Endothelial cell of umbilical vein (primary cell): ENCODE measurements at regions not wholly inside any gene's neighbourhood (a gene's known extent, or its start where the extent isn't known, plus 50 kb on each side); places are given as distances from the start of the nearest gene placed in this dataset.

Source experiments
- CTCF ChIP-seq, 2 donors: IDR thresholded peaks; 1 replicate in 1 of 2; 2 replicates in 1 of 2; pipeline ENCODE4 v1.5.1; 2011; ENCODE audit warnings: low read length in 2 of 2, mild to moderate bottlenecking in 2 of 2, moderate library complexity in 2 of 2, control low read depth in 1 of 2, inconsistent platforms in 1 of 2, low read depth in 1 of 2; ENCODE audit not compliant: insufficient read depth in 1 of 2; ENCODE audit errors: extremely low read depth in 1 of 2
- POLR2A ChIP-seq: IDR thresholded peaks from 2 replicates; pipeline ENCODE4 v1.6.1; 2012; ENCODE audit warnings: low read depth, mild to moderate bottlenecking, control low read depth, low read length

- TF ChIP-seq CTCF (IDR thresholded peaks at IDR 0.05; ENCODE audit: extremely low read depth in 1 of 2, insufficient read depth in 1 of 2, low read depth in 1 of 2, low read length in 2 of 2) (no peak), POLR2A (no peak)
Measured at GRCh38 chr5:25453500-25453899, 808.7 kb upstream of the CDH10 start.
